ENCODE measurements at regions not wholly inside any gene's neighbourhood (a gene's known extent, or its start where the extent isn't known, plus 50 kb on each side); places are given as distances from the start of the nearest gene placed in this dataset.

- no peak for TF ChIP-seq CTCF (IDR thresholded peaks at IDR 0.05 in 2 of 3, conservative IDR thresholded peaks at IDR 0.05 in 1 of 3; ENCODE audit: control insufficient read depth in 2 of 3, extremely low read depth in 1 of 3, insufficient read depth in 1 of 3, low read depth in 3 of 3, low read length in 3 of 3)
- no peak for TF ChIP-seq MXI1 (IDR thresholded peaks at IDR 0.05; ENCODE audit: low read depth, low read length)
- no peak for TF ChIP-seq FOXK2 (IDR thresholded peaks at IDR 0.05)
- TF ChIP-seq GABPA (IDR thresholded peaks at IDR 0.05; ENCODE audit: low read depth), result no peak
- no peak for TF ChIP-seq POU2F2 (IDR thresholded peaks at IDR 0.05; ENCODE audit: borderline replicate concordance, low read depth, low read length)
- no peak for TF ChIP-seq BRCA1 (IDR thresholded peaks at IDR 0.05; ENCODE audit: low read depth, low read length)
- TF ChIP-seq EZH2 (IDR thresholded peaks at IDR 0.05; ENCODE audit: borderline replicate concordance, control insufficient read depth, low read depth, low read length), result no peak
- TF ChIP-seq BCL3 (IDR thresholded peaks at IDR 0.05; ENCODE audit: borderline replicate concordance, insufficient read depth, low read depth, low read length, poor library complexity, severe bottlenecking), result no peak
- no peak for TF ChIP-seq MAX (IDR thresholded peaks at IDR 0.05; ENCODE audit: low read depth, low read length)
- no peak for TF ChIP-seq REST (IDR thresholded peaks at IDR 0.05; ENCODE audit: low read depth, low read length)
These were observed 391.8 kb upstream of the ADAMTS9 start for GRCh38 chr3:65079560-65079959.

All from GM12878 (cell line).